ENCODE measurements at regions not wholly inside any gene's neighbourhood (a gene's known extent, or its start where the extent isn't known, plus 50 kb on each side); places are given as distances from the start of the nearest gene placed in this dataset.

DNA sequence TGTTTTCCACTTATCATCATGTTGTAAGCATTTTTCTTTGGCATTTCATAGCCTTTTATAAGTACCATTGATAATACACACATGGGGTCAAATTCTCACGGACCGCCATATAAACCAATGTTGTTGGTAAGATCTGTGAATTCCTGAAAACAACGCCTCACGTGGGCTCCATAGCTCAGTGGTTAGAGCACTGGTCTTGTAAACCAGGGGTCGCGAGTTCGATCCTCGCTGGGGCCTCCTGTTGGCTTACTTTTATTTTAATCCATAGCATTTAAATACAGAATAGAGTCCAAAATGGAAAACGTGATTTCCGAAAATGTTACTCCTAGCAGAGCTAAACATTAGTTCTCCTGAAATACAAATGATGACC is 83.1 kb downstream of the HHIPL2 start (continued):
- TF ChIP-seq, protein P1, sequence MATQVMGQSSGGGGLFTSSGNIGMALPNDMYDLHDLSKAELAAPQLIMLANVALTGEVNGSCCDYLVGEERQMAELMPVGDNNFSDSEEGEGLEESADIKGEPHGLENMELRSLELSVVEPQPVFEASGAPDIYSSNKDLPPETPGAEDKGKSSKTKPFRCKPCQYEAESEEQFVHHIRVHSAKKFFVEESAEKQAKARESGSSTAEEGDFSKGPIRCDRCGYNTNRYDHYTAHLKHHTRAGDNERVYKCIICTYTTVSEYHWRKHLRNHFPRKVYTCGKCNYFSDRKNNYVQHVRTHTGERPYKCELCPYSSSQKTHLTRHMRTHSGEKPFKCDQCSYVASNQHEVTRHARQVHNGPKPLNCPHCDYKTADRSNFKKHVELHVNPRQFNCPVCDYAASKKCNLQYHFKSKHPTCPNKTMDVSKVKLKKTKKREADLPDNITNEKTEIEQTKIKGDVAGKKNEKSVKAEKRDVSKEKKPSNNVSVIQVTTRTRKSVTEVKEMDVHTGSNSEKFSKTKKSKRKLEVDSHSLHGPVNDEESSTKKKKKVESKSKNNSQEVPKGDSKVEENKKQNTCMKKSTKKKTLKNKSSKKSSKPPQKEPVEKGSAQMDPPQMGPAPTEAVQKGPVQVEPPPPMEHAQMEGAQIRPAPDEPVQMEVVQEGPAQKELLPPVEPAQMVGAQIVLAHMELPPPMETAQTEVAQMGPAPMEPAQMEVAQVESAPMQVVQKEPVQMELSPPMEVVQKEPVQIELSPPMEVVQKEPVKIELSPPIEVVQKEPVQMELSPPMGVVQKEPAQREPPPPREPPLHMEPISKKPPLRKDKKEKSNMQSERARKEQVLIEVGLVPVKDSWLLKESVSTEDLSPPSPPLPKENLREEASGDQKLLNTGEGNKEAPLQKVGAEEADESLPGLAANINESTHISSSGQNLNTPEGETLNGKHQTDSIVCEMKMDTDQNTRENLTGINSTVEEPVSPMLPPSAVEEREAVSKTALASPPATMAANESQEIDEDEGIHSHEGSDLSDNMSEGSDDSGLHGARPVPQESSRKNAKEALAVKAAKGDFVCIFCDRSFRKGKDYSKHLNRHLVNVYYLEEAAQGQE (IDR thresholded peaks at IDR 0.05; ENCODE audit: low read depth, low read length), result 0 out of 2 replicates have a peak, but pooled peaks have one; percentile 46
- TF ChIP-seq, protein P2, sequence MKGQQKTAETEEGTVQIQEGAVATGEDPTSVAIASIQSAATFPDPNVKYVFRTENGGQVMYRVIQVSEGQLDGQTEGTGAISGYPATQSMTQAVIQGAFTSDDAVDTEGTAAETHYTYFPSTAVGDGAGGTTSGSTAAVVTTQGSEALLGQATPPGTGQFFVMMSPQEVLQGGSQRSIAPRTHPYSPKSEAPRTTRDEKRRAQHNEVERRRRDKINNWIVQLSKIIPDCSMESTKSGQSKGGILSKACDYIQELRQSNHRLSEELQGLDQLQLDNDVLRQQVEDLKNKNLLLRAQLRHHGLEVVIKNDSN (IDR thresholded peaks at IDR 0.05; ENCODE audit: borderline replicate concordance, low read depth), result peak; percentile 76; the same call in 1 of the 2 replicates
- TF ChIP-seq NFIC (IDR thresholded peaks at IDR 0.05; ENCODE audit: borderline replicate concordance), result no peak; the same call in 1 of the 2 replicates
- TF ChIP-seq MEF2A (IDR thresholded peaks at IDR 0.05; ENCODE audit: borderline replicate concordance, low read depth), result no peak
- peak; percentile 41; the same call in 1 of the 2 replicates for TF ChIP-seq RCOR1 (IDR thresholded peaks at IDR 0.05; ENCODE audit: low read length)
- TF ChIP-seq, protein P3, sequence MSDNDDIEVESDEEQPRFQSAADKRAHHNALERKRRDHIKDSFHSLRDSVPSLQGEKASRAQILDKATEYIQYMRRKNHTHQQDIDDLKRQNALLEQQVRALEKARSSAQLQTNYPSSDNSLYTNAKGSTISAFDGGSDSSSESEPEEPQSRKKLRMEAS (IDR thresholded peaks at IDR 0.05; ENCODE audit: low read depth), result no peak; the same call in 1 of the 2 replicates
- no peak for TF ChIP-seq NRF1 (IDR thresholded peaks at IDR 0.05; ENCODE audit: low read depth, low read length)
- TF ChIP-seq, protein P4, sequence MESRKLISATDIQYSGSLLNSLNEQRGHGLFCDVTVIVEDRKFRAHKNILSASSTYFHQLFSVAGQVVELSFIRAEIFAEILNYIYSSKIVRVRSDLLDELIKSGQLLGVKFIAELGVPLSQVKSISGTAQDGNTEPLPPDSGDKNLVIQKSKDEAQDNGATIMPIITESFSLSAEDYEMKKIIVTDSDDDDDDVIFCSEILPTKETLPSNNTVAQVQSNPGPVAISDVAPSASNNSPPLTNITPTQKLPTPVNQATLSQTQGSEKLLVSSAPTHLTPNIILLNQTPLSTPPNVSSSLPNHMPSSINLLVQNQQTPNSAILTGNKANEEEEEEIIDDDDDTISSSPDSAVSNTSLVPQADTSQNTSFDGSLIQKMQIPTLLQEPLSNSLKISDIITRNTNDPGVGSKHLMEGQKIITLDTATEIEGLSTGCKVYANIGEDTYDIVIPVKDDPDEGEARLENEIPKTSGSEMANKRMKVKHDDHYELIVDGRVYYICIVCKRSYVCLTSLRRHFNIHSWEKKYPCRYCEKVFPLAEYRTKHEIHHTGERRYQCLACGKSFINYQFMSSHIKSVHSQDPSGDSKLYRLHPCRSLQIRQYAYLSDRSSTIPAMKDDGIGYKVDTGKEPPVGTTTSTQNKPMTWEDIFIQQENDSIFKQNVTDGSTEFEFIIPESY (IDR thresholded peaks at IDR 0.05; ENCODE audit: borderline replicate concordance, low read depth), result no peak
- TF ChIP-seq ELF1 (IDR thresholded peaks at IDR 0.05), result no peak
- peak; percentile 92 for TF ChIP-seq TEAD4 (IDR thresholded peaks at IDR 0.05; ENCODE audit: borderline replicate concordance, insufficient read depth)
- TF ChIP-seq GATA2 (CRISPR knock-in tag; IDR thresholded peaks at IDR 0.05), result no peak
- no peak for TF ChIP-seq POLR2AphosphoS5 (IDR thresholded peaks at IDR 0.05; ENCODE audit: low read depth, low read length)
- TF ChIP-seq FOSL2 (IDR thresholded peaks at IDR 0.05; ENCODE audit: borderline replicate concordance, low read depth), result peak; percentile 69
- TF ChIP-seq MXI1 (IDR thresholded peaks at IDR 0.05; ENCODE audit: low read depth, low read length), result no peak
- TF ChIP-seq SMC3 (IDR thresholded peaks at IDR 0.05; ENCODE audit: low read depth, low read length), result no peak
- no peak for TF ChIP-seq GABPA (IDR thresholded peaks at IDR 0.05; ENCODE audit: low read depth)
- TF ChIP-seq, protein P5, sequence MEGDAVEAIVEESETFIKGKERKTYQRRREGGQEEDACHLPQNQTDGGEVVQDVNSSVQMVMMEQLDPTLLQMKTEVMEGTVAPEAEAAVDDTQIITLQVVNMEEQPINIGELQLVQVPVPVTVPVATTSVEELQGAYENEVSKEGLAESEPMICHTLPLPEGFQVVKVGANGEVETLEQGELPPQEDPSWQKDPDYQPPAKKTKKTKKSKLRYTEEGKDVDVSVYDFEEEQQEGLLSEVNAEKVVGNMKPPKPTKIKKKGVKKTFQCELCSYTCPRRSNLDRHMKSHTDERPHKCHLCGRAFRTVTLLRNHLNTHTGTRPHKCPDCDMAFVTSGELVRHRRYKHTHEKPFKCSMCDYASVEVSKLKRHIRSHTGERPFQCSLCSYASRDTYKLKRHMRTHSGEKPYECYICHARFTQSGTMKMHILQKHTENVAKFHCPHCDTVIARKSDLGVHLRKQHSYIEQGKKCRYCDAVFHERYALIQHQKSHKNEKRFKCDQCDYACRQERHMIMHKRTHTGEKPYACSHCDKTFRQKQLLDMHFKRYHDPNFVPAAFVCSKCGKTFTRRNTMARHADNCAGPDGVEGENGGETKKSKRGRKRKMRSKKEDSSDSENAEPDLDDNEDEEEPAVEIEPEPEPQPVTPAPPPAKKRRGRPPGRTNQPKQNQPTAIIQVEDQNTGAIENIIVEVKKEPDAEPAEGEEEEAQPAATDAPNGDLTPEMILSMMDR (IDR thresholded peaks at IDR 0.05), result no peak
- TF ChIP-seq, protein P6, sequence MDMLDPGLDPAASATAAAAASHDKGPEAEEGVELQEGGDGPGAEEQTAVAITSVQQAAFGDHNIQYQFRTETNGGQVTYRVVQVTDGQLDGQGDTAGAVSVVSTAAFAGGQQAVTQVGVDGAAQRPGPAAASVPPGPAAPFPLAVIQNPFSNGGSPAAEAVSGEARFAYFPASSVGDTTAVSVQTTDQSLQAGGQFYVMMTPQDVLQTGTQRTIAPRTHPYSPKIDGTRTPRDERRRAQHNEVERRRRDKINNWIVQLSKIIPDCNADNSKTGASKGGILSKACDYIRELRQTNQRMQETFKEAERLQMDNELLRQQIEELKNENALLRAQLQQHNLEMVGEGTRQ (IDR thresholded peaks at IDR 0.05; ENCODE audit: borderline replicate concordance, low read depth, low read length), result peak; percentile 36; the same call in 1 of the 2 replicates
- no peak for TF ChIP-seq RFX5 (IDR thresholded peaks at IDR 0.05; ENCODE audit: low read length)
- TF ChIP-seq TCF12 (IDR thresholded peaks at IDR 0.05), result no peak
- TF ChIP-seq FOXM1 (IDR thresholded peaks at IDR 0.05; ENCODE audit: low read depth), result no peak
